HUDEP-2 (cell line): ENCODE measurements at regions not wholly inside any gene's neighbourhood (a gene's known extent, or its start where the extent isn't known, plus 50 kb on each side); places are given as distances from the start of the nearest gene placed in this dataset.

Experiments used
- DNase-seq, 76 experiments: peaks; one replicate each; lab custom pipeline; 2025; ENCODE audit not compliant: unreplicated experiment in 76 of 76; lab: John Stamatoyannopoulos, UW

- DNase-seq = no peak
Measured at GRCh38 chr2:731711-732110, 54.5 kb upstream of the TMEM18 start.

- DNase-seq = no peak
Measured at GRCh38 chr2:729376-729861, 52.2 kb upstream of the TMEM18 start.

- DNase-seq = no peak
Measured at GRCh38 chr2:728165-728564, 51.0 kb upstream of the TMEM18 start.

- DNase-seq = no peak
Measured at GRCh38 chr2:727071-727470, 49.9 kb upstream of the TMEM18 start.
